MM.1S (cell line): ENCODE measurements at regions not wholly inside any gene's neighbourhood (a gene's known extent, or its start where the extent isn't known, plus 50 kb on each side); places are given as distances from the start of the nearest gene placed in this dataset.

Experiments
- EZH2 ChIP-seq: fragments of 300-600 bp; sonication (generic); optimal IDR thresholded peaks from 2 replicates; pipeline ENCODE3; 2017; ENCODE audit warnings: low read depth, mild to moderate bottlenecking, antibody characterized with exemption, low read length, mixed read lengths
- EZH2phosphoT487 ChIP-seq: fragments of 300-600 bp; sonication (generic); IDR thresholded peaks from 2 replicates; pipeline ENCODE4 v1.6.1; 2018; ENCODE audit warnings: antibody characterized with exemption, low read length
- TF ChIP-seq, protein P1 (sequence below): fragments of 300-600 bp; sonication (generic); IDR thresholded peaks from 2 replicates; pipeline ENCODE4 v1.5.1; 2016; ENCODE audit warnings: antibody characterized with exemption, low read length, mixed read lengths

GRCh38 chr11:92386577-92386976, 162.0 kb downstream of the FAT3 start:
- TF ChIP-seq EZH2 = no peak
- TF ChIP-seq, protein P1, sequence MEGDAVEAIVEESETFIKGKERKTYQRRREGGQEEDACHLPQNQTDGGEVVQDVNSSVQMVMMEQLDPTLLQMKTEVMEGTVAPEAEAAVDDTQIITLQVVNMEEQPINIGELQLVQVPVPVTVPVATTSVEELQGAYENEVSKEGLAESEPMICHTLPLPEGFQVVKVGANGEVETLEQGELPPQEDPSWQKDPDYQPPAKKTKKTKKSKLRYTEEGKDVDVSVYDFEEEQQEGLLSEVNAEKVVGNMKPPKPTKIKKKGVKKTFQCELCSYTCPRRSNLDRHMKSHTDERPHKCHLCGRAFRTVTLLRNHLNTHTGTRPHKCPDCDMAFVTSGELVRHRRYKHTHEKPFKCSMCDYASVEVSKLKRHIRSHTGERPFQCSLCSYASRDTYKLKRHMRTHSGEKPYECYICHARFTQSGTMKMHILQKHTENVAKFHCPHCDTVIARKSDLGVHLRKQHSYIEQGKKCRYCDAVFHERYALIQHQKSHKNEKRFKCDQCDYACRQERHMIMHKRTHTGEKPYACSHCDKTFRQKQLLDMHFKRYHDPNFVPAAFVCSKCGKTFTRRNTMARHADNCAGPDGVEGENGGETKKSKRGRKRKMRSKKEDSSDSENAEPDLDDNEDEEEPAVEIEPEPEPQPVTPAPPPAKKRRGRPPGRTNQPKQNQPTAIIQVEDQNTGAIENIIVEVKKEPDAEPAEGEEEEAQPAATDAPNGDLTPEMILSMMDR = no peak
- TF ChIP-seq EZH2phosphoT487 = no peak
